ENCODE measurements at regions not wholly inside any gene's neighbourhood (a gene's known extent, or its start where the extent isn't known, plus 50 kb on each side); places are given as distances from the start of the nearest gene placed in this dataset.
"Not testable (repeated sequence)": the region's sequence is repeated elsewhere in the genome, so short reads cannot be mapped to it uniquely, and the experiment has no call there.

- Histone ChIP-seq H3K4me1 (no peaks in the 10 kb centered on the region), H3K27me3 (no peaks in the 10 kb centered on the region), H3K9me3 (no peaks in the 10 kb centered on the region), H3K4me3 (ENCODE audit: low read depth, low read length) (no peak overlapping the region), H3K36me3 (no peaks in the 10 kb centered on the region)
- no peak for TF ChIP-seq CTCF (IDR thresholded peaks at IDR 0.05; ENCODE audit: low read depth, low read length)
- no peak for DNase-seq
These were observed 57.3 kb upstream of the NOVA1 start for GRCh38 chr14:26655128-26655527.

GRCh38 chr14:26663506-26663905, 65.7 kb upstream of the NOVA1 start:
- H3K9me3 ChIP-seq = no peaks in the 10 kb centered on the region; the same call in 1 of the 2 replicates
- H3K4me1 ChIP-seq = no peaks in the 10 kb centered on the region
- H3K4me3 ChIP-seq (ENCODE audit: low read depth, low read length) = no peak overlapping the region
- no peaks in the 10 kb centered on the region for H3K36me3 ChIP-seq
- no peaks in the 10 kb centered on the region for H3K27me3 ChIP-seq
- no peak for DNase-seq
- no peak for TF ChIP-seq CTCF (IDR thresholded peaks at IDR 0.05; ENCODE audit: low read depth, low read length)

GRCh38 chr14:26678732-26679420, 81.0 kb upstream of the NOVA1 start:
- not testable (repeated sequence) for H3K36me3 ChIP-seq; H3K4me1 ChIP-seq; H3K27me3 ChIP-seq; H3K9me3 ChIP-seq; DNase-seq; H3K4me3 ChIP-seq (ENCODE audit: low read depth, low read length)

- H3K27me3 ChIP-seq = no peaks in the 10 kb centered on the region
- DNase-seq = no peak
These were observed 87.6 kb upstream of the NOVA1 start for GRCh38 chr14:26685401-26685800.

GRCh38 chr14:26687301-26687837, 89.5 kb upstream of the NOVA1 start:
- H3K36me3 ChIP-seq = no peaks in the 10 kb centered on the region
- H3K4me3 ChIP-seq (ENCODE audit: low read depth, low read length) = no peak overlapping the region
- H3K9me3 ChIP-seq = no peaks in the 10 kb centered on the region
- TF ChIP-seq CTCF (IDR thresholded peaks at IDR 0.05; ENCODE audit: low read depth, low read length) = no peak
- DNase-seq = no peak
- no peaks in the 10 kb centered on the region for H3K4me1 ChIP-seq
- H3K27me3 ChIP-seq = no peaks in the 10 kb centered on the region

More at GRCh38 chr14:26685401-26685800, 87.6 kb upstream of the NOVA1 start:
- no peaks in the 10 kb centered on the region for H3K36me3 ChIP-seq
- no peaks in the 10 kb centered on the region for H3K4me1 ChIP-seq
- H3K4me3 ChIP-seq (ENCODE audit: low read depth, low read length) = no peak overlapping the region
- H3K9me3 ChIP-seq = no peaks in the 10 kb centered on the region
- TF ChIP-seq CTCF (IDR thresholded peaks at IDR 0.05; ENCODE audit: low read depth, low read length) = no peak

- Histone ChIP-seq H3K27me3 (no peaks in the 10 kb centered on the region), H3K36me3 (no peaks in the 10 kb centered on the region), H3K9me3 (no peaks in the 10 kb centered on the region), H3K4me1 (no peaks in the 10 kb centered on the region), H3K4me3 (ENCODE audit: low read depth, low read length) (no peak overlapping the region)
- DNase-seq = no peak
- no peak for TF ChIP-seq CTCF (IDR thresholded peaks at IDR 0.05; ENCODE audit: low read depth, low read length)
These were observed 96.7 kb upstream of the NOVA1 start for GRCh38 chr14:26694521-26694920.
